H54 (cell line): ENCODE measurements at regions not wholly inside any gene's neighbourhood (a gene's known extent, or its start where the extent isn't known, plus 50 kb on each side); places are given as distances from the start of the nearest gene placed in this dataset.
"Not testable (repeated sequence)": the region's sequence is repeated elsewhere in the genome, so short reads cannot be mapped to it uniquely, and the experiment has no call there.

Experiments used
- DNase-seq: peaks from one replicate; pipeline ENCODE4 v3.0.0; 2011; ENCODE audit warnings: low spot score, mixed read lengths; ENCODE audit not compliant: insufficient read length
- FAIRE-seq: peaks from 3 replicates; lab custom pipeline; 2011; peaks lifted over from hg19 to GRCh38; lab: Jason Lieb, UNC
- POLR2A ChIP-seq: IDR thresholded peaks from 2 replicates; pipeline ENCODE4 v1.6.1; 2011; ENCODE audit warnings: low read depth, mild to moderate bottlenecking, low read length

GRCh38 chr6:125636671-125637070 lies 112.8 kb upstream of the HEY2 start:
- no peak for DNase-seq
- FAIRE-seq, result no peak
- TF ChIP-seq POLR2A, result no peak

- TF ChIP-seq POLR2A, result no peak
- DNase-seq (no peak), FAIRE-seq (no peak)
These were observed 112.2 kb upstream of the HEY2 start for GRCh38 chr6:125637207-125637606.

DNA sequence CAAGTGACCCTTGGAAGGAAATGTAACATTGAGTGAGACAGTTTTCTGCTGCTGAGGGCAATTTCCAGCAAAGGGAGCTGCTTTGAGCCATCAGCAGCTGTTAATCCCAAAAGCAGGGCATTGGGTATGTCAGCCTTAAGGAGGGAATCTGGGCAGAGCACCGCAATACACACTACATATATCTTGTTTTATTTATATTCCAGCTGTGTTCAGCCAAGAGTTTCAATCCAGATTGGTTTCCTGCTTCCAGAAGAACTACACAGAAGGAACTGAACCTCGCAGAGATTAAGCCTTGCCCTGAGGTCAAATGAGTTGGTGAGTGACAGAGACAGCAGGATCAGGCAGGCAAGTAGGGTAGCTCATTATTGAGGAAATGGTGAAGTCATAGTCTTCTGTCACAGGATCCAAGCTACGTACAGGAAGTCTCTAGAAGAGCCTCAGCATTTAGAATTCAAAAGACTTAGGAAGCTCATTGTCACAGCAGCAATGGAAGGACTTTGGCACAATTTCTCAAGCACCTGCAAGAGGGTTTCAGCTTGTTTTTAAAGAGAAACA lies 109.9 kb upstream of the HEY2 start:
- no peak for TF ChIP-seq POLR2A
- DNase-seq (no peak), FAIRE-seq (no peak)

DNA sequence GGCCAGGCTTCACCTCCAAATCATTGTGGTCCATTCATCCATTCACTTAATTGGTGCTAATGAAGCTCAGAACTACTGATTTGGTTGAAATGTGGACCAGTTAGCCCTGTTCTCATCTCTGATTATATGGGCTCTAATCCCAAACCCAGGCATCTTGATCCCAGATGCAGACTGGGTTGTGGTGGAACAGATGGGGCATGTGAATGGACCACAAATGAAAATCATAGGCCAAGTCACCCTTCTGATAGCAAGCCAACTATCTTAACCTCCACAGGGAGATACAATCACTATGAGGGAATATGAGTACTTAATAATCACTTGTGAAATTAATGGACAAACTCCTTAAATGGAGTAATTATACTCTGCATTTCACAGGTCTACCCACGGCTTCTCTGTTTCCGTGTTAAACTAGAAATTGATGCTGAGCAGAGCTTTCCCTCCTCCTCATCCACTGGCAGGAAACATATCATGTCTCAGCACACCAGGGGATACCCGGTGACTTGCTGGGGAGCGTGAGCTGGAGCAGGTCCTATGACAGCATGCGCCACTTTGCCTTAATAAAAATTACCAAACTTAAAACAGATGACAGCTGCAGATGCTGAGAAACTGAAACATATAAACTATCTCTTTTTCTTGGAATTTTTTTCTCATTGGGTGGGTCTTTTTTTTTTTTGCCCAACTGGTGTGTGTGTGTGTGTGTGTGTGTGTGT lies 108.8 kb upstream of the HEY2 start:
- DNase-seq (no peak), FAIRE-seq (no peak)
- TF ChIP-seq POLR2A, result no peak

- not testable (repeated sequence) for FAIRE-seq, DNase-seq
These were observed 105.3 kb upstream of the HEY2 start for GRCh38 chr6:125643967-125644661.

- FAIRE-seq (no peak), DNase-seq (no peak)
- no peak for TF ChIP-seq POLR2A
These were observed 102.0 kb upstream of the HEY2 start for GRCh38 chr6:125647391-125647790.

- DNase-seq, FAIRE-seq: not testable (repeated sequence)
These were observed 95.7 kb upstream of the HEY2 start for GRCh38 chr6:125653752-125654151.

- TF ChIP-seq POLR2A, result no peak
- DNase-seq, result no peak
- FAIRE-seq, result no peak
These were observed 93.9 kb upstream of the HEY2 start for GRCh38 chr6:125655511-125655910.

GRCh38 chr6:125656287-125656870 lies 93.1 kb upstream of the HEY2 start:
- TF ChIP-seq POLR2A, result no peak
- FAIRE-seq (no peak), DNase-seq (no peak)

- FAIRE-seq, result no peak
These were observed 91.3 kb upstream of the HEY2 start for GRCh38 chr6:125658136-125658535.

DNA sequence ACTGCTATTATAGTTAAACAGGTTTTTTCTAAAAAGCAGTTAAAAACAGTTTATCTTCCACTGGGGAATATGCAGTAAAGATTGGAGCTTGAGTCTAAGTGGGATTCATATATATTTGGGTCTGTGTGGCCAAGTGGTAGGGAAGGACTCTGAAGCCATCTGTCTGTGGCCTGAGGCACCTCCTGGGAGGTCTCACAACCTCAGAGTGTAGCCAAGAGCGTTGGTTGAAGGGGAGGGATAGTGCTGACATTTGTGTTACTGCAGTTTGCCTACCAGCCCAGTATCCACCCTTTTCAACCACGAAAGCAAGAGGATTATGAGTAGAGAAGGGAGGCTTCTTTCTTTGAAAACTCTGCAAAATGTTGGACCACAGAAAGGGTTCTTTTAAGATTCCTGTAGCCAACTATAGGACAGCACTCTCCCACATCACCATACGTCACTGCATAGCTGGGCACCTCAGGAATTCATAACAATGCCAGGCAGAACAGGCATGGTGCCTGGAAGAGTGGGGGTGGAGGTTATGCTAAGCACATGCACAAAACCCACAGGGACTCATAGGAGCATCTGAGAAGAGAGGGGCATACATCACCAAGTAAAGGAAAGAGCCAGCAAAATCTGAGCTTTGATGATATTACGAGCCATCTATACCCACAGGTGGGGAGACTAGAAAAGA lies 90.5 kb upstream of the HEY2 start:
- DNase-seq, result peak; percentile 1
- FAIRE-seq, result no peak
- no peak for TF ChIP-seq POLR2A

More at GRCh38 chr6:125658136-125658535, 91.3 kb upstream of the HEY2 start:
- no peak for TF ChIP-seq POLR2A
- no peak for DNase-seq

GRCh38 chr6:125659887-125660286 lies 89.5 kb upstream of the HEY2 start:
- FAIRE-seq (no peak), DNase-seq (no peak)
- TF ChIP-seq POLR2A, result no peak

DNA sequence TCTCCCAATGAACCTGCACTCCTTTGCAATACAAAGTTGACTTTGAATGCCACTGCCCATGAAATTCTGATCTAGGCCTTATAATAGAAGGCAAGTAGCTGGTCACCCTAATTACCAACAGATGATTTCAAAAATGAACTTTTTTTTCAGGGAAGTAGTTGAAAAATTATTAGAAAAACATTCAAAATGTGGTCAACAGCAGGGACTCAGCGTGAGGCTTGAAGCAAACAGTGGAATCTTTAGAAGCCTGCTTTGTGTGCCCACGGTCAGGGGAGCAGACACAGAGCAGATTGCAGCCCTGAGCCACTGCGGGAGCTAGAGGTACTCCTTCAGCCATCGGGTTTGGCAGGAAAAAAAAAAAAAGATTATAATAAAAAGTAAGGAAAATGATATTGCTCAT lies 87.1 kb upstream of the HEY2 start:
- FAIRE-seq (no peak), DNase-seq (no peak)
- no peak for TF ChIP-seq POLR2A

DNA sequence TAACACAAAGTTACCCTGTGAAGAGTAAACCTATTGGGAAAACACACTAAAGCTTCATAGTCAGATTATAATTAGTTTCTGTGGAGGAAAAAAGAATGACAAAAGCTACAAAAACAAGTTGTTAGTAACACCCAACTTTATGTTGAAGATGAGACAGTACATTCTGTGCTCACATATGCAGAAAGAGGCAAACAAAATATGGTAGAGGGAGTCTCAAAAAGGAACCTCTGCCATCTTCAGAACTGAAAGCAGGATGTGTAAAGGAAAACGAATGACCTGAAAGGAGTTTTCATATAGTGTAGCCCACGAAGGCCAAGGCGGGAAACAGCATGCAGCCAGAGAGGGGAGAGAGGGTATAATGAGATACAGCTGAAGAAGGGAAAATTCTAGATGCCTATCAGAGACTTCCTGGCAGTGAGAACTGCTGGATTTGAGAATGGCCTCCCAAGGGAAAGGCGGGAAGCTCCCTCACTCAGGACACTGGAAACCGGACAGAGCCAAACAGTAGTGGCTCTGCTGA lies 84.1 kb upstream of the HEY2 start:
- no peak for FAIRE-seq
- no peak for DNase-seq
- no peak for TF ChIP-seq POLR2A
